ENCODE measurements at regions not wholly inside any gene's neighbourhood (a gene's known extent, or its start where the extent isn't known, plus 50 kb on each side); places are given as distances from the start of the nearest gene placed in this dataset.
A peak's percentile ranks its signal among the peaks of the same experiment; 100 is the strongest.

DNA sequence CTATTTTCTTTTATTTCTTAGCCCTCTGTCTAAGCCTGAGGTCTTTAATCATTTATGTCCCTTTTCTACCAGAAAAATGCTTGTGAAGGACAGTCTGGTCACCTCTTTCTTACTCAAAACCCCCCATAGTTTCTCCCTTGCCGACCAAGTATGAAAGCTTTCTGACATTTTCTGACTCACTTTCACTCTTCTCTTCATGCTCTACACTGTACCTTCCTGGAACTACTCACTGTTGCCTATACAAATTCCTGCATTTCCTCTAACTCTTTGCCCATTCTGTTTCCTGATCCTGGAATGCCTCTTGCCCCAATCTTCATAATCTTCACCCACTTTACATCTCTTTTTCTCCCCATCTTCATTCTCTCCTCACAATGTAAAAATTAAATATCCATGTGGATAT is 380.0 kb downstream of the HHIPL2 start:
- peaks cover 3% of the 10 kb centered on the region; the same call in 1 of the 2 replicates for H3K9me3 ChIP-seq
- CTCF ChIA-PET: no interaction called here
- H3K4me1 Mint-ChIP-seq (ENCODE audit: low read depth, unreplicated experiment): no peaks in the 10 kb centered on the region
- no peaks in the 10 kb centered on the region for H3K4me1 ChIP-seq
- H3K27me3 ChIP-seq (replicated peaks; ENCODE audit: control insufficient read depth, insufficient read depth, low read length): no peaks in the 10 kb centered on the region
- intact Hi-C loops (cut with micrococcal nuclease; ENCODE audit: unreplicated experiment): loop anchor here (1.0 to 2.0 kb wide), 2 partner anchors 72 to 425 kb away; partner anchors contain the start of gene DUSP10
- no peak for DNase-seq
- TF ChIP-seq, protein P1, sequence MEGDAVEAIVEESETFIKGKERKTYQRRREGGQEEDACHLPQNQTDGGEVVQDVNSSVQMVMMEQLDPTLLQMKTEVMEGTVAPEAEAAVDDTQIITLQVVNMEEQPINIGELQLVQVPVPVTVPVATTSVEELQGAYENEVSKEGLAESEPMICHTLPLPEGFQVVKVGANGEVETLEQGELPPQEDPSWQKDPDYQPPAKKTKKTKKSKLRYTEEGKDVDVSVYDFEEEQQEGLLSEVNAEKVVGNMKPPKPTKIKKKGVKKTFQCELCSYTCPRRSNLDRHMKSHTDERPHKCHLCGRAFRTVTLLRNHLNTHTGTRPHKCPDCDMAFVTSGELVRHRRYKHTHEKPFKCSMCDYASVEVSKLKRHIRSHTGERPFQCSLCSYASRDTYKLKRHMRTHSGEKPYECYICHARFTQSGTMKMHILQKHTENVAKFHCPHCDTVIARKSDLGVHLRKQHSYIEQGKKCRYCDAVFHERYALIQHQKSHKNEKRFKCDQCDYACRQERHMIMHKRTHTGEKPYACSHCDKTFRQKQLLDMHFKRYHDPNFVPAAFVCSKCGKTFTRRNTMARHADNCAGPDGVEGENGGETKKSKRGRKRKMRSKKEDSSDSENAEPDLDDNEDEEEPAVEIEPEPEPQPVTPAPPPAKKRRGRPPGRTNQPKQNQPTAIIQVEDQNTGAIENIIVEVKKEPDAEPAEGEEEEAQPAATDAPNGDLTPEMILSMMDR (IDR thresholded peaks at IDR 0.05; ENCODE audit: insufficient read depth in 1 of 2, low read depth in 1 of 2, low read length in 1 of 2, severe bottlenecking in 1 of 2, unreplicated experiment in 1 of 2): no peak
- no TSS peak for BruUV-seq (replicated peaks)
- no peak overlapping the region for H3K4me3 Mint-ChIP-seq (ENCODE audit: unreplicated experiment)
- H3K36me3 ChIP-seq (ENCODE audit: control insufficient read depth, insufficient read depth, low read length): no peaks in the 10 kb centered on the region
- peaks cover 2% of the 10 kb centered on the region for H3K27me3 Mint-ChIP-seq (ENCODE audit: insufficient read depth, unreplicated experiment)
- peaks cover 19% of the 10 kb centered on the region for H3K9me3 Mint-ChIP-seq (ENCODE audit: unreplicated experiment)
- POLR2A ChIA-PET: no interaction called here
- no peak overlapping the region for H3K27ac Mint-ChIP-seq (ENCODE audit: unreplicated experiment)
- no peaks in the 10 kb centered on the region for H3K36me3 Mint-ChIP-seq (ENCODE audit: insufficient read depth, unreplicated experiment)
- H3K4me3 ChIP-seq (ENCODE audit: low read depth, low read length): no peak overlapping the region

DNA sequence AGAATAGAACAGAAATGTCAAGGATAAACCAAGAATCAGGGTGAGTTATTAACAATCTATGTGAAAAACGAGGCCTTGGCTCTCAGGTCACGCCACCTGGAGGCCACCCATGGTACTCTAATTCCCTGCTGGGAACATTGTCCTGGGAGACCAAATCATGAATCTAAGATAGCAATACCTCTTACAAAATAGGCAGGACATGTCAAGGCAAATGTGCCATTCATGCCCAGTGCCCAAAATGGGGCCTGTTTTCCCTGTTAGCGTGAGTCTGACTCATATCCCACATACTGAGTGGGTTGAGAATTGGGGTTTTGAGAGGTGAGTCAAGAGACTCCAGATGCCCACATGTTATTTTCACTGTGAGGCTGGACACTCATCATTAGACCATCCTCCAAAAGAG is 380.8 kb downstream of the HHIPL2 start:
- intact Hi-C loops (cut with micrococcal nuclease; ENCODE audit: unreplicated experiment): loop anchor here (1.0 to 2.0 kb wide), 2 partner anchors 71 to 424 kb away; partner anchors contain the start of gene DUSP10
- H3K36me3 Mint-ChIP-seq (ENCODE audit: insufficient read depth, unreplicated experiment): no peaks in the 10 kb centered on the region
- H3K4me1 Mint-ChIP-seq (ENCODE audit: low read depth, unreplicated experiment): no peaks in the 10 kb centered on the region
- H3K27me3 ChIP-seq (replicated peaks; ENCODE audit: control insufficient read depth, insufficient read depth, low read length): no peaks in the 10 kb centered on the region
- H3K4me3 ChIP-seq (ENCODE audit: low read depth, low read length): no peak overlapping the region
- no peaks in the 10 kb centered on the region for H3K36me3 ChIP-seq (ENCODE audit: control insufficient read depth, insufficient read depth, low read length)
- H3K4me1 ChIP-seq: no peaks in the 10 kb centered on the region
- H3K27me3 Mint-ChIP-seq (ENCODE audit: insufficient read depth, unreplicated experiment): peaks cover 2% of the 10 kb centered on the region
- peak in 1 of 2 experiments; percentile 49 for DNase-seq
- ChIA-PET POLR2A (no interaction called here), CTCF (no interaction called here)
- TF ChIP-seq, protein P1 (IDR thresholded peaks at IDR 0.05; ENCODE audit: insufficient read depth in 1 of 2, low read depth in 1 of 2, low read length in 1 of 2, severe bottlenecking in 1 of 2, unreplicated experiment in 1 of 2): peak; percentile 41 to 50
- no peak overlapping the region for H3K27ac Mint-ChIP-seq (ENCODE audit: unreplicated experiment)
- H3K9me3 Mint-ChIP-seq (ENCODE audit: unreplicated experiment): peaks cover 19% of the 10 kb centered on the region
- peaks cover 2% of the 10 kb centered on the region; the same call in 1 of the 2 replicates for H3K9me3 ChIP-seq
- no TSS peak for BruUV-seq (replicated peaks)
- no peak overlapping the region for H3K4me3 Mint-ChIP-seq (ENCODE audit: unreplicated experiment)

DNA sequence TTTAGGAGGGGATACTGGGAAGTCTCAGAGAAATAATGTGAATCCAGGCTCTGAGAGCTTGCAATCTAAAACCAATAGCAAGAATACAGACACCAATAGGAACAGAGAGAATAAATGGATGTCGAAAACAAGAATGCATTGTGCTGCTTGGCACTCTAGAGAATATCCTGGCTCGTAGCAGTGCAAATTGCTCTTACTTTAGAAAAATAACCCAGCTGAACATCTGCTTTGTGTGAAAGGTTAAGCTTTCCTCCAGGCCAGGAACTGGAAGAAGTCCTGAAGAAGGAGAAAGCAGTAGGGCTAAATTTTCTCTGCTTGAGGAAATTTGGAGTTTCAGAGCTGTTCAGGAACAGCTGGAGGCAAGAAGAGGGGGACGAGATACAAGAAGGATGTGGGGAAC is 382.3 kb downstream of the HHIPL2 start:
- H3K4me1 Mint-ChIP-seq (ENCODE audit: low read depth, unreplicated experiment): no peaks in the 10 kb centered on the region
- POLR2A ChIA-PET: no interaction called here
- H3K36me3 Mint-ChIP-seq (ENCODE audit: insufficient read depth, unreplicated experiment): no peaks in the 10 kb centered on the region
- Histone ChIP-seq H3K27me3 (replicated peaks; ENCODE audit: control insufficient read depth, insufficient read depth, low read length) (no peaks in the 10 kb centered on the region), H3K36me3 (ENCODE audit: control insufficient read depth, insufficient read depth, low read length) (no peaks in the 10 kb centered on the region), H3K4me1 (no peaks in the 10 kb centered on the region), H3K4me3 (ENCODE audit: low read depth, low read length) (no peak overlapping the region), H3K9me3 (no peaks in the 10 kb centered on the region)
- BruUV-seq (replicated peaks): no TSS peak
- DNase-seq: no peak
- no peak overlapping the region for H3K27ac Mint-ChIP-seq (ENCODE audit: unreplicated experiment)
- peaks cover 19% of the 10 kb centered on the region for H3K9me3 Mint-ChIP-seq (ENCODE audit: unreplicated experiment)
- CTCF ChIA-PET: interaction anchor here (0.5 kb wide), 1 partner anchor 45 kb away, joined by 3 read pairs; no protein-coding TSS in a partner anchor
- intact Hi-C loops (cut with micrococcal nuclease; ENCODE audit: unreplicated experiment): loop anchor here (2.0 kb wide), 1 partner anchor 423 kb away; the partner anchor contains the start of gene DUSP10
- TF ChIP-seq, protein P1 (IDR thresholded peaks at IDR 0.05; ENCODE audit: insufficient read depth in 1 of 2, low read depth in 1 of 2, low read length in 1 of 2, severe bottlenecking in 1 of 2, unreplicated experiment in 1 of 2): no peak
- peaks cover 2% of the 10 kb centered on the region for H3K27me3 Mint-ChIP-seq (ENCODE audit: insufficient read depth, unreplicated experiment)
- no peak overlapping the region for H3K4me3 Mint-ChIP-seq (ENCODE audit: unreplicated experiment)

Data from Caco-2 (cell line).